ENCODE measurements at regions not wholly inside any gene's neighbourhood (a gene's known extent, or its start where the extent isn't known, plus 50 kb on each side); places are given as distances from the start of the nearest gene placed in this dataset.

DNA sequence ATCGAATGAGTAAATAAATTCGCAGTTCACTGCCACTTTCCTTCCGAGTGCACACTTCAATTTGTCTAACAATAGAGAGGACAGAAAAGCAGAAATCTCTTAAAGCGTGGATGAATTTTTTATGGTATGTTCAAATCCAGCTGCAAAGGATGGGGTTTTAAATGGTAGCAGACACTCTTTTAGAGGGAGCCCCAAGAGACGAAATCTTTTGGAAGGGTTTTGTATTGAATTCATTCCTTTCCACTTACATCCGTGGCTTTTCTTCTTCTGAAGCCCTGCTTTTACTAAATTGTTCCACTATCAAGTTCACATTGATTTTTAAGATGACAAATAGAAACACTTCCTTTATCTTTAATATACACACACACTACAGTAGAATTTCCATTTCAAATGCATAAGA, 680.7 kb downstream of the NR4A2 start (continued):
- TF ChIP-seq THRA (IDR thresholded peaks at IDR 0.05) (no peak), NCOR1 (IDR thresholded peaks at IDR 0.05) (no peak)

GRCh38 chr2:155645791-155646190, 686.7 kb downstream of the NR4A2 start:
- no TSS peak for BruUV-seq (replicated peaks)
- H3K79me2 ChIP-seq (ENCODE audit: control insufficient read depth, insufficient read depth, low read length): no peaks in the 10 kb centered on the region
- no peak overlapping the region for H3K9ac ChIP-seq (ENCODE audit: insufficient read depth in 1 of 2, low read depth in 2 of 2, low read length in 2 of 2)
- no peaks in the 10 kb centered on the region for H3K27me3 ChIP-seq (ENCODE audit: control insufficient read depth in 2 of 2, insufficient read depth in 2 of 2, low read length in 2 of 2)
- H3K4me3 ChIP-seq: no peak overlapping the region
- no peak overlapping the region for H3K27ac ChIP-seq (ENCODE audit: extremely low read depth, low read depth, low read length)
- no peaks in the 10 kb centered on the region for H3K9me1 ChIP-seq (ENCODE audit: control insufficient read depth, insufficient read depth, low read length)
- TF ChIP-seq MTA3 (IDR thresholded peaks at IDR 0.05; ENCODE audit: borderline replicate concordance) (no peak), BRCA1 (IDR thresholded peaks at IDR 0.05) (no peak), BRCA1 (CRISPR knock-in tag; IDR thresholded peaks at IDR 0.05) (no peak), ZNF449 (CRISPR knock-in tag; IDR thresholded peaks at IDR 0.05) (no peak), BACH1 (tag; IDR thresholded peaks at IDR 0.05) (no peak), PYGO2 (tag; IDR thresholded peaks at IDR 0.05) (no peak), POLR2A (conservative IDR thresholded peaks at IDR 0.05) (no peak), TAF1 (IDR thresholded peaks at IDR 0.05; ENCODE audit: control insufficient read depth, extremely low read depth, insufficient read depth, low read length, severe bottlenecking) (no peak), TARDBP (IDR thresholded peaks at IDR 0.05) (no peak), VEZF1 (CRISPR knock-in tag; IDR thresholded peaks at IDR 0.05) (no peak)
- TF ChIP-seq, protein P1, sequence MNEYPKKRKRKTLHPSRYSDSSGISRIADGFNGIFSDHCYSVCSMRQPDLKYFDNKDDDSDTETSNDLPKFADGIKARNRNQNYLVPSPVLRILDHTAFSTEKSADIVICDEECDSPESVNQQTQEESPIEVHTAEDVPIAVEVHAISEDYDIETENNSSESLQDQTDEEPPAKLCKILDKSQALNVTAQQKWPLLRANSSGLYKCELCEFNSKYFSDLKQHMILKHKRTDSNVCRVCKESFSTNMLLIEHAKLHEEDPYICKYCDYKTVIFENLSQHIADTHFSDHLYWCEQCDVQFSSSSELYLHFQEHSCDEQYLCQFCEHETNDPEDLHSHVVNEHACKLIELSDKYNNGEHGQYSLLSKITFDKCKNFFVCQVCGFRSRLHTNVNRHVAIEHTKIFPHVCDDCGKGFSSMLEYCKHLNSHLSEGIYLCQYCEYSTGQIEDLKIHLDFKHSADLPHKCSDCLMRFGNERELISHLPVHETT (CRISPR knock-in tag; conservative IDR thresholded peaks at IDR 0.05 in 1 of 2, IDR thresholded peaks at IDR 0.05 in 1 of 2): no peak
- no peaks in the 10 kb centered on the region for H4K20me1 ChIP-seq (replicated peaks; ENCODE audit: control insufficient read depth, insufficient read depth, low read length)
- CTCF ChIA-PET (ENCODE audit: low intra/inter-chr PET ratio): no interaction called here
- DNase-seq (ENCODE audit: extremely low read depth in 1 of 4, low spot score in 3 of 4) (no peak), ATAC-seq (no peak), FAIRE-seq (no peak)
- no peaks in the 10 kb centered on the region for H3K9me3 ChIP-seq (replicated peaks; ENCODE audit: control insufficient read depth, insufficient read depth, low read depth, low read length)
- no peaks in the 10 kb centered on the region for H3K4me1 ChIP-seq (replicated peaks in 1 of 2; ENCODE audit: control insufficient read depth in 2 of 2, insufficient read depth in 2 of 2, low read length in 2 of 2)
- no peak overlapping the region for H2AFZ ChIP-seq (ENCODE audit: low read depth, low read length)
- no peak overlapping the region for H3K4me2 ChIP-seq (ENCODE audit: insufficient read depth, low read length)
- intact Hi-C loops (cut with micrococcal nuclease) (no loop called here), in situ Hi-C loops (cut with MboI) (no loop called here)
- no peaks in the 10 kb centered on the region for H3K36me3 ChIP-seq (ENCODE audit: control insufficient read depth, insufficient read depth, low read length)
- POLR2A ChIA-PET: no interaction called here

Measured in K562 (cell line).